Spleen (tissue), 7 donors: ENCODE measurements at regions not wholly inside any gene's neighbourhood (a gene's known extent, or its start where the extent isn't known, plus 50 kb on each side); places are given as distances from the start of the nearest gene placed in this dataset.

ENCODE experiments used
- POLR2A ChIP-seq, 3 donors: fragments of 450-650 bp; IDR thresholded peaks; one replicate each; pipeline ENCODE4 v1.5.1; 2017; ENCODE audit warnings: antibody characterized with exemption in 3 of 3, mild to moderate bottlenecking in 1 of 3
- POLR2AphosphoS5 ChIP-seq, 3 donors: sonication (generic); formaldehyde crosslinking; IDR thresholded peaks; one replicate each; pipeline ENCODE4 v1.5.1; 2017; ENCODE audit warnings: antibody characterized with exemption in 3 of 3
- TF ChIP-seq, protein P1 (sequence below), 11 experiments: fragments of 200-600 bp in 7 of 11; fragments of 450-650 bp in 4 of 11; sonication (generic) in 4 of 11; IDR thresholded peaks in 8 of 11; conservative IDR thresholded peaks in 3 of 11; 1 replicate in 7 of 11; 2 replicates in 4 of 11; pipeline versions ENCODE4 v1.4.0 to v1.8.0; 2016 to 2021; ENCODE audit warnings: antibody characterized with exemption in 11 of 11, inconsistent platforms in 4 of 11, mild to moderate bottlenecking in 1 of 11
- donor health status: DM: no; HTN: no; CAD: no; lungs with moderate emphysema.
- donor health status: DM: no; HTN: no; CAD: no.
- donor health status: DM: no; HTN: no; CAD: no.

DNA sequence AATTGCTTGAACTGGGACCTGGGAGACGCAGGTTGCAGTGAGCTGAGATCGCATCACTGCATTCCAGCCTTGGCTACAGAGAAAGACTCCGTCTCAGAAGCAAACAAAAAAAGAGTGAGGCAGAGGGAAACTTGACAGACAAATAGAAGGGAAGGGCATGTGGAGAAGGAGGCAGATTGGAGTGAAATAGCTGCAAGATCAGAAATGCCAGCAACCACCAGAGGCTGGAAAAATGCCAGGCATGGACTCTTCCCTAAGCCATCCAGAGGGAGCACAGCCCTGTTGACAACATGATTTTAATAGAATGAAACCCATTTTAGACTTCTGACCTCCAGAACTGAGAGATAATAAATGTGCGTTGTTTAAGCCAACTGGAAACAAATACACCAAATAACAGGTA is 447.2 kb upstream of the SPHKAP start:
- TF ChIP-seq, protein P1, sequence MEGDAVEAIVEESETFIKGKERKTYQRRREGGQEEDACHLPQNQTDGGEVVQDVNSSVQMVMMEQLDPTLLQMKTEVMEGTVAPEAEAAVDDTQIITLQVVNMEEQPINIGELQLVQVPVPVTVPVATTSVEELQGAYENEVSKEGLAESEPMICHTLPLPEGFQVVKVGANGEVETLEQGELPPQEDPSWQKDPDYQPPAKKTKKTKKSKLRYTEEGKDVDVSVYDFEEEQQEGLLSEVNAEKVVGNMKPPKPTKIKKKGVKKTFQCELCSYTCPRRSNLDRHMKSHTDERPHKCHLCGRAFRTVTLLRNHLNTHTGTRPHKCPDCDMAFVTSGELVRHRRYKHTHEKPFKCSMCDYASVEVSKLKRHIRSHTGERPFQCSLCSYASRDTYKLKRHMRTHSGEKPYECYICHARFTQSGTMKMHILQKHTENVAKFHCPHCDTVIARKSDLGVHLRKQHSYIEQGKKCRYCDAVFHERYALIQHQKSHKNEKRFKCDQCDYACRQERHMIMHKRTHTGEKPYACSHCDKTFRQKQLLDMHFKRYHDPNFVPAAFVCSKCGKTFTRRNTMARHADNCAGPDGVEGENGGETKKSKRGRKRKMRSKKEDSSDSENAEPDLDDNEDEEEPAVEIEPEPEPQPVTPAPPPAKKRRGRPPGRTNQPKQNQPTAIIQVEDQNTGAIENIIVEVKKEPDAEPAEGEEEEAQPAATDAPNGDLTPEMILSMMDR (IDR thresholded peaks at IDR 0.05 in 8 of 11, conservative IDR thresholded peaks at IDR 0.05 in 3 of 11) = no peak
- no peak for TF ChIP-seq POLR2A (IDR thresholded peaks at IDR 0.05)
- TF ChIP-seq POLR2AphosphoS5 (IDR thresholded peaks at IDR 0.05) = no peak
